Lung (tissue), 11 donors: ENCODE measurements at regions not wholly inside any gene's neighbourhood (a gene's known extent, or its start where the extent isn't known, plus 50 kb on each side); places are given as distances from the start of the nearest gene placed in this dataset.

ENCODE experiments used
- ATAC-seq: fragments of 200-7000 bp; cut with Tn5 transposase; one replicate; pipeline ENCODE4 v1.9.1; 2020; ENCODE audit warnings: moderate number of reproducible peaks; ENCODE audit not compliant: insufficient read depth, low FRiP score
- DNase-seq, 3 donors: peaks; one replicate each; pipeline ENCODE4 v3.0.0-alpha.2; 2013 to 2017
- H3K27ac ChIP-seq, 2 donors: one replicate each; pipeline ENCODE4 v1.5.1; 2013; ENCODE audit warnings: mild to moderate bottlenecking in 2 of 2, moderate library complexity in 2 of 2, control low read depth in 1 of 2, inconsistent platforms in 1 of 2, low read depth in 1 of 2, low read length in 1 of 2
- H3K27me3 ChIP-seq, 3 donors: one replicate each; pipeline ENCODE4 v1.5.1; 2013; ENCODE audit warnings: low read length in 2 of 3; ENCODE audit not compliant: control insufficient read depth in 3 of 3, insufficient read depth in 3 of 3
- H3K36me3 ChIP-seq, 4 donors: one replicate each; pipeline ENCODE4 v1.5.1; 2013; ENCODE audit warnings: low read length in 4 of 4, mild to moderate bottlenecking in 1 of 4, moderate library complexity in 1 of 4; ENCODE audit not compliant: control insufficient read depth in 4 of 4, insufficient read depth in 4 of 4
- H3K4me1 ChIP-seq, 5 donors: one replicate each; pipeline ENCODE4 v1.5.1; 2013; ENCODE audit warnings: low read length in 5 of 5, mild to moderate bottlenecking in 2 of 5, moderate library complexity in 1 of 5; ENCODE audit not compliant: control insufficient read depth in 5 of 5, insufficient read depth in 5 of 5
- H3K4me3 ChIP-seq: one replicate; pipeline ENCODE4 v1.5.1; 2013; ENCODE audit warnings: mild to moderate bottlenecking, control low read depth, moderate library complexity
- H3K9ac ChIP-seq, 2 donors: one replicate each; pipeline ENCODE4 v1.5.1; 2013; ENCODE audit warnings: low read length in 2 of 2, control low read depth in 1 of 2; ENCODE audit not compliant: insufficient read depth in 1 of 2
- H3K9me3 ChIP-seq, 4 donors: one replicate each; pipeline ENCODE4 v1.5.1; 2013; ENCODE audit warnings: low read length in 3 of 4, mild to moderate bottlenecking in 1 of 4, moderate library complexity in 1 of 4; ENCODE audit not compliant: control insufficient read depth in 4 of 4, insufficient read depth in 3 of 4
- CTCF ChIP-seq: IDR thresholded peaks from 2 replicates; pipeline ENCODE4 v1.5.1; 2012; ENCODE audit warnings: mild to moderate bottlenecking; ENCODE audit errors: control extremely low read depth, extremely low read depth
- WGBS, 2 donors: extraction: QIAGEN DNeasy Blood & Tissue Kit; methylation state at CpG; one replicate each; pipeline ENCODE4 v1.1.7; 2013; 5-methylcytosine and 5-hydroxymethylcytosine counted together
- donor health status: control.
- donor health status: control.
- donor health status: Bipolar disorder and iron deficiency.
- donor health status: healthy.
- donor health status: DM: yes; HTN: yes; CAD: no.

GRCh38 chr7:19916046-19916445 is 142.6 kb upstream of the TMEM196 start:
- Histone ChIP-seq H3K27ac (no peak overlapping the region), H3K9ac (no peak overlapping the region), H3K36me3 (no peaks in the 10 kb centered on the region), H3K4me3 (no peak overlapping the region), H3K9me3 (no peaks in the 10 kb centered on the region), H3K27me3 (no peaks in the 10 kb centered on the region), H3K4me1 (peaks cover 0 to 9% (median 2%) of the 10 kb centered on the region in 5 donors)
- no peak for TF ChIP-seq CTCF
- WGBS, 2 donors = 88 to 91% methylated on average over 1 of the region's 1 CpG
- DNase-seq (no peak), ATAC-seq (no peak)

GRCh38 chr7:19915596-19915995 is 142.2 kb upstream of the TMEM196 start:
- DNase-seq = no peak
- H3K27me3 ChIP-seq = no peaks in the 10 kb centered on the region
- TF ChIP-seq CTCF = no peak
- no peak overlapping the region for H3K4me3 ChIP-seq
- no peaks in the 10 kb centered on the region for H3K36me3 ChIP-seq
- H3K4me1 ChIP-seq = peaks cover 0 to 9% (median 2%) of the 10 kb centered on the region in 5 donors
- no peaks in the 10 kb centered on the region for H3K9me3 ChIP-seq
- no peak overlapping the region for H3K27ac ChIP-seq
- ATAC-seq = no peak
- H3K9ac ChIP-seq = no peak overlapping the region

GRCh38 chr7:19914866-19915265 is 141.4 kb upstream of the TMEM196 start:
- Histone ChIP-seq H3K4me1 (peaks cover 0 to 3% (median 0%) of the 10 kb centered on the region in 5 donors), H3K9me3 (no peaks in the 10 kb centered on the region), H3K4me3 (no peak overlapping the region), H3K27ac (no peak overlapping the region), H3K36me3 (no peaks in the 10 kb centered on the region), H3K27me3 (no peaks in the 10 kb centered on the region), H3K9ac (no peak overlapping the region)
- no peak for TF ChIP-seq CTCF
- DNase-seq (no peak), ATAC-seq (no peak)
- 84 to 91% methylated on average over 1 of the region's 1 CpG for WGBS, 2 donors

- H3K36me3 ChIP-seq = no peaks in the 10 kb centered on the region
- no peak for TF ChIP-seq CTCF
- no peak overlapping the region for H3K4me3 ChIP-seq
- peaks cover 0 to 3% (median 0%) of the 10 kb centered on the region in 4 donors for H3K9me3 ChIP-seq
- H3K27me3 ChIP-seq = no peaks in the 10 kb centered on the region
- H3K9ac ChIP-seq = no peak overlapping the region
- peaks cover 0 to 6% (median 0%) of the 10 kb centered on the region in 5 donors for H3K4me1 ChIP-seq
- ATAC-seq = no peak
- H3K27ac ChIP-seq = no peak overlapping the region
- no peak for DNase-seq
These were observed 126.7 kb upstream of the TMEM196 start for GRCh38 chr7:19900118-19900517.
